ENCODE measurements at regions not wholly inside any gene's neighbourhood (a gene's known extent, or its start where the extent isn't known, plus 50 kb on each side); places are given as distances from the start of the nearest gene placed in this dataset.

GRCh38 chr5:109965634-109966033 is 275.9 kb downstream of the MAN2A1 start:
- no peak overlapping the region for H3K9ac ChIP-seq (replicated peaks; ENCODE audit: extremely low read depth, insufficient read depth, low read length)
- intact Hi-C loops (cut with micrococcal nuclease): no loop called here
- ChIA-PET CTCF (no interaction called here), POLR2A (no interaction called here)
- no peaks in the 10 kb centered on the region for H3K9me1 ChIP-seq (replicated peaks; ENCODE audit: control insufficient read depth, extremely low read depth, insufficient read depth, low read length)
- DNase-seq (ENCODE audit: low read depth, low spot score) (no peak), FAIRE-seq (no peak)
- no peaks in the 10 kb centered on the region for H3K36me3 ChIP-seq (ENCODE audit: control insufficient read depth in 2 of 2, extremely low read depth in 1 of 2, insufficient read depth in 2 of 2, low read length in 2 of 2)
- dilution Hi-C loops (cut with MboI; ENCODE audit: extremely low pct_ligation_motif_present, low sequenced_read_pairs): no loop called here
- H3K4me3 ChIP-seq (replicated peaks in 1 of 3; ENCODE audit: insufficient read depth in 1 of 3, low read depth in 1 of 3, low read length in 3 of 3): no peak overlapping the region
- H3K4me2 ChIP-seq (ENCODE audit: insufficient read depth, low read length): no peak overlapping the region
- no peaks in the 10 kb centered on the region for H3K79me2 ChIP-seq (ENCODE audit: control insufficient read depth, insufficient read depth, low read length)
- H3K9me3 ChIP-seq (replicated peaks; ENCODE audit: control insufficient read depth, insufficient read depth, low read length): no peaks in the 10 kb centered on the region
- no peak overlapping the region for H3K27ac ChIP-seq (ENCODE audit: insufficient read depth, low read depth, low read length)
- H3K27me3 ChIP-seq (ENCODE audit: control insufficient read depth in 2 of 2, insufficient read depth in 2 of 2, low read length in 2 of 2): no peaks in the 10 kb centered on the region
- no peaks in the 10 kb centered on the region for H3K4me1 ChIP-seq (ENCODE audit: control insufficient read depth, extremely low read depth, insufficient read depth, low read length)
- no peak overlapping the region for H2AFZ ChIP-seq (ENCODE audit: low read depth, low read length)
- no TSS peak for BruUV-seq (replicated peaks)
- TF ChIP-seq POLR2A (IDR thresholded peaks at IDR 0.05; ENCODE audit: low read depth, low read length) (no peak), MAX (IDR thresholded peaks at IDR 0.05; ENCODE audit: insufficient read depth, insufficient read length) (no peak), EZH2 (IDR thresholded peaks at IDR 0.05; ENCODE audit: borderline replicate concordance, low read depth, low read length, severe bottlenecking) (no peak), MYC (IDR thresholded peaks at IDR 0.05; ENCODE audit: low read depth, low read length) (no peak), GATA2 (IDR thresholded peaks at IDR 0.05; ENCODE audit: insufficient read depth, insufficient read length, low read depth, low read length) (no peak), POLR2AphosphoS5 (IDR thresholded peaks at IDR 0.05; ENCODE audit: insufficient read depth, low read depth, low read length) (no peak), FOS (IDR thresholded peaks at IDR 0.05; ENCODE audit: borderline replicate concordance, insufficient read depth, low read length) (no peak), JUN (IDR thresholded peaks at IDR 0.05; ENCODE audit: borderline replicate concordance, insufficient read depth, insufficient read length, low read depth) (no peak), CTCF (IDR thresholded peaks at IDR 0.05; ENCODE audit: extremely low read depth in 1 of 2, insufficient read depth in 1 of 2, low read depth in 1 of 2, low read length in 2 of 2) (no peak)
- no peaks in the 10 kb centered on the region for H4K20me1 ChIP-seq (replicated peaks; ENCODE audit: control insufficient read depth, extremely low read depth, insufficient read depth, low read length)

Measured in endothelial cell of umbilical vein (primary cell).